Middle frontal gyrus (tissue), 1 donor: ENCODE measurements at regions not wholly inside any gene's neighbourhood (a gene's known extent, or its start where the extent isn't known, plus 50 kb on each side); places are given as distances from the start of the nearest gene placed in this dataset.
"Not testable (repeated sequence)": the region's sequence is repeated elsewhere in the genome, so short reads cannot be mapped to it uniquely, and the experiment has no call there.

ENCODE experiments used
- DNase-seq: peaks from one replicate; pipeline ENCODE4 v3.0.0-alpha.2; 2015; ENCODE audit warnings: low spot score; ENCODE audit errors: extremely low spot score

- no peak for DNase-seq
These were observed 179.1 kb downstream of the PSMG1 start for GRCh38 chr21:39003982-39004633.

- no peak for DNase-seq
These were observed 181.9 kb downstream of the PSMG1 start for GRCh38 chr21:39001341-39001740.

GRCh38 chr21:39000496-39000895 lies 182.8 kb downstream of the PSMG1 start:
- DNase-seq, result no peak

GRCh38 chr21:38999161-38999560 lies 184.1 kb downstream of the PSMG1 start:
- DNase-seq, result no peak

- DNase-seq, result not testable (repeated sequence)
These were observed 185.0 kb downstream of the PSMG1 start for GRCh38 chr21:38998281-38998680.

DNA sequence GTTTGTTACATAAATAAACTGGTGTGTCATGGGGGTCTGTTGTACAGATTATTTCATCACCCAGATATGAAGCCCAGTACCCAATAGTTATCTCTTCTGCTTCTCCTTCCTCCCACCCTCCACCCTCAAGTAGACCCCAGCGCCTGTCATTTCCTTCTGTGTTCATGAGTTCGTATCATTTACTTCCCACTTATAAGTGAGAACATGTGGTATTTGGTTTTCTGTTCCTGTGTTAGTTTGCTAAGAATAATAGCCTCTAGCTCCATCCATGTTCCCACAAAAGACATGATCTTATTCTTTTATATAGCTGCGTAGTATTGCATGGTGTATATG lies 185.4 kb downstream of the PSMG1 start:
- not testable (repeated sequence) for DNase-seq

- DNase-seq, result no peak
These were observed 186.0 kb downstream of the PSMG1 start for GRCh38 chr21:38997051-38997842.

DNA sequence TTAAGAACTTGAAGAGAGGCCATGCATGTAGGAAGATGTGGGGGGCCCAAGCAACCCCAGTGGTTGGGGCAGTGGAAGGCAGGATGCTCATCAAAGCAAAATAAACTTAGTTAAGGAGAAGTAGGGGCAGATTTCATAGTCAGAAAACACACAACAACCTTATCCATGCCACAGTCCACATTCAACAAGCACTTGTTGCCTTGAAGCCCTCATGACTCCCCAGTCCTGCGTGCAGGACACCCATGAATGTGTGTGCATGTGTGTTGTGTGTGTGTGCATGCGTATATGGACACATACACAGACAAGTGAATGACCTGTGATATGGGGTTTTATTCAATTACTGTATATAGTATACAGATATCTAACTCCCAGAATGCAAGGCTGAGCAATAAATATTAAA lies 186.9 kb downstream of the PSMG1 start:
- DNase-seq, result no peak

DNA sequence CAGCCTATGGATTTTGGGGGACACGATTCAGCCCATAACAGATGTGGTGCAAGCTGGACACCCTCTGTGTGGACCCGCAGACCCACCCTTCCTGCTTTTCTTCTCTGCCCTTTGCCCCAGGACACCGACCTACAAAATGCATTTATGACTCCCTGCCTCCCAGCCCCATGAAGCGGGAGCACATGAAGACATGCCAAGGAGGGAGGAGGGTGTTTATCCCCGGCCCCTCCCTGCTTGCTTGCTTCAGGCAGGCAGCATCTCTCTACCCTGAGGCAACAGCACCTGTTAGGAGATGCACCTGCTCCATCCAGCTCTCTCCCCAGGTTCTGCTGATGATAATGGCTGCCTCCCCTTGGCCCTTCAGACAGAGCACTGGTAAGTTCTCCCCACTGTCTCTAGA lies 187.5 kb downstream of the PSMG1 start:
- DNase-seq, result no peak

DNA sequence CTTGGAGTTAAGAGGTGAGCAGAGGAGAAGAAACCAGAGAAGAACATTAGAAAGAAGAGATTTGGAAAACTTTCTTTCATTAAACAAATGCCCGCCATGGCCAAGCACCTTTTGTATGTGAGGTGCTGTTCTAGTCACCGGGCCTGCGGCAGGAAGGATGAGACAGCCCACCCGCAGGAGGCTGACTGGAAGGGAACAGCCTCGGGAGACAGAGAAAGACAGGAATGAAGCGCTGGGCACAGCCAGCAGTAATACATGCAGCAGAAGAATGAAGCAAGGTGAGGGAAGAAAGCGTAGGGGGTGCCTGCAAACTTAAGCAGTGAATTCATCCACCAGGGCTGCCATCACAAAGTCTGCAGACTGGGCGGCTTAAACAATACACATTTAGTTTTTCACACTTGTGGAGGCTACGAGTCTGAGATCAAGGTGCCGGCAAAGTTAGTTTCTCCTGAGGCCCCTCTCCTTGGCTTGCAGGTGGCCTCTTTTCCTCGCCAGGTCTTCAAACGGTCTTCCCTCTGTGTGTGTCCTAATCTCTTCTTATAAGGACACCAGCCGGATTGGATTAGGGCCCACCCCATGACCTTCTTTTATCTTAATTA lies 188.1 kb downstream of the PSMG1 start:
- no peak for DNase-seq

DNA sequence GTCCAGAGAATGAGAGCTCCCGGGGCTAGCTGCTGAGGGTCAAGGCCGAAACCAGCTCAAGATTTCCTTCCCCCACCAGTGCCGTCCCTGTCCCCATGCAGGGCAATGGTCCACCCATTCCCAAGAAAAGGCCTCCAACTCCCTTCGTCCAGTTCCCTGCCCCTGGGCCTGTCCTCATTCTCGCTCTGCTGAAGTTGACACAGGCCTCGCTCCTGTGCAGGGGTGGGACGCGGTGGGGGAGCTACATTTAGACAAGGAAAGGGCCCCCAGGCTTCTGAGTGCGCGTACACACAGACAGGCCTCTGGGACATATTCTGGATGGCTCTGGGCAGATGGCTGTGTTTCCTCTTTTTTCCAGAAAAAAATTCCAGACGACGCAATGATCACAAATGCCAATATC lies 188.3 kb downstream of the ETS2 start:
- no peak for DNase-seq

GRCh38 chr21:38993561-38993960 lies 187.8 kb downstream of the ETS2 start:
- no peak for DNase-seq

DNA sequence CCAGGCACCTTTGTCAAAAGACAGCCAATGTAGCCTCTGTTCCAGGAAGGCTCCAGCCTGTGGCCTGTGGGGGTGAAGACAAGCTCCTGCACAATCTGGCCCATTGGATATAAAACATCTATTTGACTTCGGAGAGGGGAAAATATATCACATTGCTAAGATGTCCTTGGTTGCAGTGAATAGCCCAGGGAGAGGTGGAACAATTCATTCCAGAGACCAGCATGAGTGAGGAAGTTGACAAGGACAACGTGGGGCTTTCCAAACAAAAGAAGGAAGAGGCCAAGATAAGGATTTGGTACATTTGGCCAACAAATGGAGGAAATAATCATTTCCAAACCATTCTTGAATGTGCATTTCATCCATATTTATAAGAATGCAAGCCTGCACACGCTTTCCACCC lies 187.0 kb downstream of the ETS2 start:
- DNase-seq, result no peak

GRCh38 chr21:38990424-38990794 lies 184.7 kb downstream of the ETS2 start:
- no peak for DNase-seq

- no peak for DNase-seq
These were observed 184.2 kb downstream of the ETS2 start for GRCh38 chr21:38989745-38990423.

GRCh38 chr21:38989379-38989744 lies 183.6 kb downstream of the ETS2 start:
- no peak for DNase-seq

DNA sequence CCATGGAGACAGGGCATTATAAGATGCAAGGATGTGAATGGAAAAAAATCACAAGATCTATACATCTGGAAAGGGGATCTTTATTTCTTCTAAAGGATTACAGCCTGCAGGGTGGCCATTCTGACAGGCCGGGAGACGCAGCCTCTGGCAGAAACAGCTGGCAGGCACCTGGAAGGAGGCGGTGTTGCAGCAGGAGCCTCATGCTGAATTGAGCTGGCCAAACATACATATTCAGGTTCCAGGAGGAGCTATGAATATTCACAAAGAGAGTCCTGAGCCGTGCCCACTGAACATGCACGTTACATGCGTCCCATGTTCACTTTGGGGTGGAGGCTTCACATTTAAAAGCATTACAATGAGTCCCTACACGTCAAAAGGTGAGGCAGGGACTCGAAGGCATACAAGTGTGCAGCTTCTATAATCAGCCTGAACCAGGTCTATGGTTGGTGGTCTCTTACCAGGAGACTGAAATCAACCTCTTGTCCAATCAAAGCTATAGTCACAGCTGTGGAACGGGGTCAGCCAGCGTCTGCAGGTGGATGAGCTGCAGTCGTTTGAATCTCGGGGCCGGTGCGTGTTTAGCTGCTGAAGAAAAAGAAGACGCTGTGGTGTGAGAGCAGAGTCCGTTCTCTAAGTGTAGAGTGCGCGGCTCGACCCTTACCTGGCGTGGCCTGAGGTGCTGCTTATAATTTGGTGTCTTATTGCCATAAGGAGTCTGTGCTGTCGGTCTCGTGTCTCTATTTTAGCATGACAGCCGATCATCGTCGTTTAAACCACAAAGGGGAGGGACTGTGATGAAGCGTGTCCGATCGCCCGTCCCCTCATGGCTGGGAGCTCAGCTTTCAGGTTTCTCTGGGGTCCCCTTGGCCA lies 183.0 kb downstream of the ETS2 start:
- DNase-seq, result no peak

DNA sequence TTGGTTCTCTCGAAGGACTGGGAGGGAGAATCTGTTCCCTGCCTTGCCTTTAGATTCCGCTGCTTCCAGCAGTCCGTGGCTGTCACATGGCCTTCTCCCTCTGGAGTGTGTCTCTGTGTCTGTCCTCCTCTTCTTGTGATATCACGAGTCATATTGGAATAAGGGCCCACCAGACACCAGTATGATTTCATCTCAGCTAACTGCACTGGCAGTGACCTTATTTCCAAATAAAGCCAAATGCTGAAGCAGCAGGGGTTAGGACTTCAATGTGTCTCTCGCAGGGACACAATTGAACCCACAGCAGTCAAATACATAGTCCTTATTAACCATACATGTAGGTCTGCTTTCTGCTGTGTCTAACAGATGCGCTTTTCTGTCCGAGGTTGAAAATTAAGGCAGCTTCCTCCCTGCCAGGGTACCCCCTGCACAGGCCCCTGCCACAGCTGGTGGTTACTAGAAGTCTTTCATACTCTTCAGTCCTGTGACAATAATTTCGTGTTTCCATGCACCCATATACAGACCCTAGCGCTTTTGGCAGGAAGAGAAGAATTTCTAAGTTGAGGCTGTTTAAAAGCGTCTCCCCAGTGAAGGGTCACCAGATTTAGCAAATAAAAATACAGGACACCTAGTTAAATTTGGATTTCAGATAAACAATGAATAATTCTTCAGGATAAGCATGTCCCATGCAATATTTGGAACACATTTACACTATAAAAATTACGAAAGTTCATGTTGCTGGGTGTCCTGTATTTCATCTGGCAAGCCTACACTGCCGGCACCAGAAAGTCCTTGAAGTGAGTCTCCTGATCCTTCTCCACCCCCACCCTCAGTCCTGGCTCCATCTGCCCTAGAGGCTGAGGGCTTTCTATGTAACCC lies 182.1 kb downstream of the ETS2 start:
- no peak for DNase-seq

DNA sequence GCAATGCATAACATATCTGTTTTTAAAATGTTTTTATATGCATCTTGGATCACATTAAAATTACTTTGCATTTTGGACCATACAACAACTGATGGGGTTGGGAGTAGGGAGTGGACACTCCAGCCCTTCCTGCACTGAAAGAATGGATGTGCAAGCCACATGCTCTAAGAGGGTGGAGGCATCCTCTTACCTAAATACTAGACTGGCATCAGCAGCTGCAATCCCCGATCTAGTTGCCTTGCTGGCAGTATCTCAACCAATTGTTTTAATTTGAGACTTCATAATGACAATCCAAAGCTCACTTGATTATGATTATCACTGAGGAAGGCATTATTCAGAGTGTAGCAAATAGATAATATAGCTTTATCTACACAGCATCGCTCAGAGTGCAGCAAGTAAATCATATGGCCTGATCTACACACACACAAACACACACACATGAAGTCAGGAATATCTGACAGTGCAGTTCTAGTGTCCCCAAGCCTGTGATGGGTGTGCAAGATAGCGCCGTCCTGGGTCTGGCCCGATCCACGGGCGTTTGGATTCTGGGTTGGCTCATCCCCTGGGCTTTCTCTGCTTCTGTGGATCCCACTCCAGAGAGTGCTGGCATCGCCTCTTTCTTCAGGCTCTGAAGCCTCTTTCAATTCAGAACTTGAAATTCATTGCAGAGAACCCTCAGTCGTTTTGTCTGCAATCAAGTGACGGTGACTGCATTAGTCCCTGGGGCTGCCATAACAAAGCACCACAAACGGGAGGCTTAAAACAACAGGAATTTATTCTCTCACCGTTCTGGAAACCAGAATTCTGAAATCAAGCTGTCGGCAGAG lies 181.3 kb downstream of the ETS2 start:
- no peak for DNase-seq
